ENCODE measurements at regions not wholly inside any gene's neighbourhood (a gene's known extent, or its start where the extent isn't known, plus 50 kb on each side); places are given as distances from the start of the nearest gene placed in this dataset.
"Not testable (repeated sequence)": the region's sequence is repeated elsewhere in the genome, so short reads cannot be mapped to it uniquely, and the experiment has no call there.

GRCh38 chr7:76712926-76713325 lies 85.8 kb upstream of the POMZP3 start:
- H3K36me3 ChIP-seq; H3K27ac ChIP-seq; intact Hi-C loops (cut with DNase I; ENCODE audit: low total_unique reads); DNase-seq; H3K27me3 ChIP-seq (replicated peaks in 1 of 7); H3K4me1 ChIP-seq; H3K4me3 ChIP-seq: not testable (repeated sequence)
- peaks cover 0 to 28% (median 22%) of the 10 kb centered on the region in 8 donors for H3K9me3 ChIP-seq
- WGBS, 5 donors, result 85 to 94% (median 92%) methylated on average over 3 of the region's 3 CpGs

GRCh38 chr7:76711648-76712047 lies 84.6 kb upstream of the POMZP3 start:
- 85 to 96% (median 91%) methylated on average over 2 of the region's 2 CpGs for WGBS, 5 donors
- DNase-seq; H3K27me3 ChIP-seq (replicated peaks in 1 of 7); H3K4me1 ChIP-seq; H3K36me3 ChIP-seq; H3K27ac ChIP-seq; H3K4me3 ChIP-seq; intact Hi-C loops (cut with DNase I; ENCODE audit: low total_unique reads): not testable (repeated sequence)
- H3K9me3 ChIP-seq, result peaks cover 0 to 20% (median 10%) of the 10 kb centered on the region in 8 donors

DNA sequence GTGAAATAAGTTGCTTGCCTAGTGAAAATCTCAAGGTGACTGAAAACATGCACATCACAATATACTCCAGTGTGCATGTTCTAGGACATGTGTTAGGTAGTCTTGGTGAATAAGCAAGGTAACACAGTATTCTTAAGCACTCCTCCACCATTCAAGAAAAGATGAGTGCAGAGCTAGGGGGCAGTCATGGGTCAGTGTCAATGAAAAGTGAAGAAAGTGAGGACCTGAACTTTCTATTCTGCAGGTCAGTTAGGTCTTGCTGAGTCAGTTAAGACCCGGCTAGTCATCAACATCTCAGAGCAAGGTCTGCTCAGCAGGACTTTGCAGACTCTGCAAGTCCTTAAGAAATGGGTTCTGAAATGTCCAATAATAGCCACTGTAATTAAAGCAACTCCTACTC lies 82.6 kb upstream of the POMZP3 start:
- H3K4me1 ChIP-seq; H3K4me3 ChIP-seq; intact Hi-C loops (cut with DNase I; ENCODE audit: low total_unique reads); DNase-seq; H3K27me3 ChIP-seq (replicated peaks in 1 of 7); H3K27ac ChIP-seq; H3K36me3 ChIP-seq: not testable (repeated sequence)
- peaks cover 0 to 13% (median 4%) of the 10 kb centered on the region in 8 donors for H3K9me3 ChIP-seq
- WGBS, 5 donors, result 60 to 75% (median 67%) methylated on average over 1 of the region's 1 CpG

DNA sequence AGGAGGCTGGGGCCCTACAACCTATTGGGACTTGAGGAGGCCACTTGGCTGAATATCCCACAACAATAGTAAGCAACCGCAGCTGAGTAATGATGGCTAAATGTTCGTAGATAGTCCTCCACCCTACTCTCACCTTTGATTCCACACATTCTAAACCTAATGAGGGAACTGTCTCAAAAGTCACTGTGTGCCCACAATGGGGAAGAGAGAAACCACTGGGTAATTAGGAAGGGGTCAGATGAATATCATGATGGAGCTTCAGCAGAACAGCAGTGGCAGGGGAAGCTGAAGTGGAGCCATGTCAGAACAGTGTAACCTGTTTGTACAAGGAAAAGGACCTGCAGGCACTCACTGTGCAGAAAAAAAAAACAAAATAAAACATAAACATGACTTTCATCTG lies 81.4 kb upstream of the POMZP3 start:
- DNase-seq; intact Hi-C loops (cut with DNase I; ENCODE audit: low total_unique reads); H3K27me3 ChIP-seq (replicated peaks in 1 of 7); H3K27ac ChIP-seq; H3K36me3 ChIP-seq; H3K4me3 ChIP-seq; H3K4me1 ChIP-seq: not testable (repeated sequence)
- H3K9me3 ChIP-seq, result peaks cover 0 to 13% (median 4%) of the 10 kb centered on the region in 8 donors
- WGBS, 5 donors, result 86 to 97% (median 86%) methylated on average over 2 of the region's 2 CpGs

DNA sequence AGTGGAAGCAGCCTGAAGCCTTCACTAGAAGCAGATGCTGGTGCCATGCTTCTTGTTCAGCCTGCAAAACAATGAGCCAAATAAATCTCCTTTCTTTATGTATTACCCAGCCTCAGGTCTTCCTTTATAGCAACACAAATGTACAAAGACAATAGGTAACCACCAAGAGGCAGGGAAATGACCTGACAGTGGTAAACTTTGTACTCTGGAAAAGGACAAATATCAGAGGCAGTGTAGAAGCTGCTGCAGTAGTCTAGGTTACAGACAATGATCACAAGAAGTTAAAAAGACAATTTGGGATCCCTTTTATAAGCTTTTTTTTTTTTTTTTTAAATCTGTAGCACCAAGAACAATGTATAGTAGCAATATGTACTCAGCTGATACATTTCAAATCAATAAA lies 76.7 kb upstream of the POMZP3 start:
- H3K36me3 ChIP-seq; H3K4me1 ChIP-seq; DNase-seq; H3K4me3 ChIP-seq; intact Hi-C loops (cut with DNase I; ENCODE audit: low total_unique reads); H3K27ac ChIP-seq; H3K27me3 ChIP-seq (replicated peaks in 1 of 7): not testable (repeated sequence)
- H3K9me3 ChIP-seq, result peaks cover 0 to 13% (median 4%) of the 10 kb centered on the region in 8 donors

DNA sequence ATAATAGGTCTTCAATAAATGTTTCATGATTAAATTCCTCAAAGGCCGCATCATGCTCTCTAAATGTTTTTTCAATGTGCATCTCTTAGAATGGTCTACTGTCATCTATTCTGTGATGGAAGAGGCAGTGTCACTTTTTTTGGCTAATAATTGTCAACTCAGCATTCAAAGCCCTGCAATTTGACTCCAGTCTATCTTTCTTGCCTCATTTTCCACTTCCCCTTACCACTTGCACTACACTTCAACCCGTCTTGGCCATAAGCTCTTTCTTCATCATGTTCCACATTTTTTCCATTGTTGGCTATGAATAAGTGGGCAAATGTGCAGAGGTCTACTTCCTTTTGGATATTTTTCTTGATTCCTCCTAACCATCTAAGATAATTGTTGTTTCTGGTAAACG lies 59.2 kb upstream of the POMZP3 start:
- DNase-seq; intact Hi-C loops (cut with DNase I; ENCODE audit: low total_unique reads); H3K27me3 ChIP-seq (replicated peaks in 1 of 7); H3K36me3 ChIP-seq; H3K27ac ChIP-seq; H3K9me3 ChIP-seq; H3K4me3 ChIP-seq; H3K4me1 ChIP-seq: not testable (repeated sequence)
- 68 to 86% (median 83%) methylated on average over 2 to 3 of the region's 3 CpGs for WGBS, 5 donors

- DNase-seq; H3K4me3 ChIP-seq; intact Hi-C loops (cut with DNase I; ENCODE audit: low total_unique reads); H3K4me1 ChIP-seq; H3K27ac ChIP-seq; H3K27me3 ChIP-seq (replicated peaks in 1 of 7); H3K36me3 ChIP-seq; H3K9me3 ChIP-seq: not testable (repeated sequence)
- 94 to 100% (median 100%) methylated on average over 1 of the region's 1 CpG for WGBS, 5 donors
Measured at GRCh38 chr7:76684737-76685136, 57.7 kb upstream of the POMZP3 start.

DNA sequence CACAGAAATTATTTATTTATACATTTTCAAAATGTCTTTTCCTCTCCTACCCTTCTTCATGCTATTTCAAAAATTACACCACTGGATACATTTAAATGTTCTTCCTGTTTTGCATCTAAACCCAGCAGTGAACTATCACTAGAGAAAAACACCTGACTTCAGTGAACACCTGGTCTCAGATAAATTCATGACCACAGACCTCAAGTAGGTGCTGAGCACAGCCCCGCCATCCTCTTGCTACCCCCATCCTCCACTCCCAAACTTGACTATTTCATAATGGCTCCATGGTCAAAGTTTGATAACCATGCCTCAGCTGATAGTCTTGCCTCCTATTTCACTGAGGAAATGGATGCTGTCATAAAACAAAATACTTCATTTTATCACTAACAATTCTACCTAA lies 56.6 kb upstream of the POMZP3 start:
- 69 to 92% (median 83%) methylated on average over 1 of the region's 1 CpG for WGBS, 5 donors
- DNase-seq, result not testable (repeated sequence)

GRCh38 chr7:76681810-76682209 lies 54.7 kb upstream of the POMZP3 start:
- 62 to 86% (median 72%) methylated on average over 2 of the region's 2 CpGs for WGBS, 5 donors
- H3K27ac ChIP-seq; H3K27me3 ChIP-seq (replicated peaks in 1 of 7); H3K9me3 ChIP-seq; DNase-seq; H3K36me3 ChIP-seq; H3K4me3 ChIP-seq; H3K4me1 ChIP-seq; intact Hi-C loops (cut with DNase I; ENCODE audit: low total_unique reads): not testable (repeated sequence)

More for the DNA sequence above, 56.6 kb upstream of the POMZP3 start:
- H3K27me3 ChIP-seq (replicated peaks in 1 of 7); H3K27ac ChIP-seq; H3K4me3 ChIP-seq; H3K4me1 ChIP-seq; intact Hi-C loops (cut with DNase I; ENCODE audit: low total_unique reads); H3K9me3 ChIP-seq; H3K36me3 ChIP-seq: not testable (repeated sequence)

DNA sequence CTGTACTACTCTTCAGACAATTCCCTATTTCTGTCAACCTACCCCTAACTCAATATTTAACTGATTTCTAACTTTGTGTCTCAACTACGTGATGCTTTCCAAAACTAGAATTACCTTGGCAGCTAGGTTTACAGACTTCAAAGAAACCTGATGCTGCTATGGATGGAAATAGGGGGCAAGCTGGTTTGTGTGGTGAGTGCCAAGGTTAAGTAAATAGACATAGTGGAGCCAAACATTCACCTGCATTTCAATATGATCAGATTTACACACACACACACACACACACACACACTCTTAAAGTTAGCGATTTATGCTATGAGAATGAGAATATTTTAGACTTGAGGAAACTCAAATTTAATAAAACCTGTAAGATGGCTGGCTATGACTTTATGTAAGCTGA lies 52.1 kb upstream of the POMZP3 start:
- H3K4me1 ChIP-seq; H3K27me3 ChIP-seq (replicated peaks in 1 of 7); H3K36me3 ChIP-seq; H3K4me3 ChIP-seq; intact Hi-C loops (cut with DNase I; ENCODE audit: low total_unique reads); H3K9me3 ChIP-seq; DNase-seq; H3K27ac ChIP-seq: not testable (repeated sequence)
- WGBS, 5 donors, result 72 to 96% (median 85%) methylated on average over 2 of the region's 2 CpGs

GRCh38 chr7:76678500-76678899 lies 51.4 kb upstream of the POMZP3 start:
- WGBS, 5 donors, result 85 to 96% (median 89%) methylated on average over 3 to 4 of the region's 4 CpGs

GRCh38 chr7:76676890-76677289 lies 49.8 kb upstream of the POMZP3 start:
- H3K27ac ChIP-seq; intact Hi-C loops (cut with DNase I; ENCODE audit: low total_unique reads); H3K9me3 ChIP-seq; H3K36me3 ChIP-seq; H3K4me1 ChIP-seq; H3K27me3 ChIP-seq (replicated peaks in 1 of 7); H3K4me3 ChIP-seq; DNase-seq: not testable (repeated sequence)
- WGBS, 5 donors, result 32 to 70% (median 52%) methylated on average over 1 of the region's 1 CpG

More at GRCh38 chr7:76678500-76678899, 51.4 kb upstream of the POMZP3 start:
- H3K4me1 ChIP-seq; H3K27me3 ChIP-seq (replicated peaks in 1 of 7); intact Hi-C loops (cut with DNase I; ENCODE audit: low total_unique reads); H3K4me3 ChIP-seq; H3K36me3 ChIP-seq; DNase-seq; H3K9me3 ChIP-seq; H3K27ac ChIP-seq: not testable (repeated sequence)
